SJSA1 (cell line): ENCODE measurements at regions not wholly inside any gene's neighbourhood (a gene's known extent, or its start where the extent isn't known, plus 50 kb on each side); places are given as distances from the start of the nearest gene placed in this dataset.
"Not testable (repeated sequence)": the region's sequence is repeated elsewhere in the genome, so short reads cannot be mapped to it uniquely, and the experiment has no call there.

Experiments
- DNase-seq, 2 experiments: peaks; one replicate each; pipeline ENCODE4 v3.0.0-alpha.2; 2015 to 2020; ENCODE audit warnings: low spot score in 2 of 2, low read depth in 1 of 2
- H3K27ac ChIP-seq: fragments of 250-450 bp; sonication (Bioruptor Pico); 2 replicates; pipeline ENCODE4 v1.5.1; 2020; ENCODE audit warnings: mild to moderate bottlenecking, moderate library complexity
- H3K27me3 ChIP-seq: fragments of 250-450 bp; sonication (Bioruptor Pico); replicated peaks from 2 replicates; pipeline ENCODE4 v1.5.1; 2020; ENCODE audit warnings: mild to moderate bottlenecking, moderate library complexity
- H3K36me3 ChIP-seq: fragments of 250-450 bp; sonication (Bioruptor Pico); 2 replicates; pipeline ENCODE4 v1.5.1; 2020; ENCODE audit warnings: mild to moderate bottlenecking
- H3K4me1 ChIP-seq: fragments of 250-450 bp; sonication (Bioruptor Pico); replicated peaks from 2 replicates; pipeline ENCODE4 v1.6.1; 2021; ENCODE audit warnings: mild to moderate bottlenecking
- H3K4me3 ChIP-seq: fragments of 250-450 bp; sonication (Bioruptor Pico); 2 replicates; pipeline ENCODE4 v1.5.1; 2020; ENCODE audit warnings: mild to moderate bottlenecking
- H3K9me3 ChIP-seq: fragments of 250-450 bp; sonication (Bioruptor Pico); replicated peaks from 2 replicates; pipeline ENCODE4 v1.5.1; 2020; ENCODE audit warnings: mild to moderate bottlenecking

GRCh38 chr5:1654786-1655495 is 131.2 kb upstream of the LPCAT1 start:
- peak in 1 of 2 experiments; percentile 44 for DNase-seq
- H3K27ac ChIP-seq: no peak overlapping the region
- no peaks in the 10 kb centered on the region for H3K9me3 ChIP-seq
- no peak overlapping the region for H3K4me3 ChIP-seq
- peaks cover 44% of the 10 kb centered on the region for H3K27me3 ChIP-seq
- H3K36me3 ChIP-seq: no peaks in the 10 kb centered on the region
- H3K4me1 ChIP-seq: no peaks in the 10 kb centered on the region

GRCh38 chr5:1653698-1654651 is 130.2 kb upstream of the LPCAT1 start:
- peaks cover 44% of the 10 kb centered on the region for H3K27me3 ChIP-seq
- peak in 1 of 2 experiments; percentile 44 for DNase-seq
- H3K4me1 ChIP-seq, H3K36me3 ChIP-seq, H3K4me3 ChIP-seq, H3K27ac ChIP-seq, H3K9me3 ChIP-seq: not testable (repeated sequence)

- H3K27me3 ChIP-seq: peaks cover 35% of the 10 kb centered on the region
Measured at GRCh38 chr5:1652873-1653697, 129.3 kb upstream of the LPCAT1 start.

GRCh38 chr5:1651971-1652872 is 128.5 kb upstream of the LPCAT1 start:
- Histone ChIP-seq H3K9me3 (no peaks in the 10 kb centered on the region), H3K27ac (no peak overlapping the region), H3K27me3 (peaks cover 30% of the 10 kb centered on the region), H3K4me1 (no peaks in the 10 kb centered on the region), H3K4me3 (no peak overlapping the region), H3K36me3 (no peaks in the 10 kb centered on the region)
- peak in 1 of 2 experiments; percentile 43 for DNase-seq

More at GRCh38 chr5:1652873-1653697, 129.3 kb upstream of the LPCAT1 start:
- Histone ChIP-seq H3K27ac (no peak overlapping the region), H3K9me3 (no peaks in the 10 kb centered on the region), H3K4me3 (no peak overlapping the region), H3K4me1 (no peaks in the 10 kb centered on the region), H3K36me3 (no peaks in the 10 kb centered on the region)
- DNase-seq: peak in 1 of 2 experiments; percentile 49

- H3K27me3 ChIP-seq: peaks cover 29% of the 10 kb centered on the region
- no peak overlapping the region for H3K4me3 ChIP-seq
- H3K36me3 ChIP-seq: no peaks in the 10 kb centered on the region
- H3K9me3 ChIP-seq: no peaks in the 10 kb centered on the region
- H3K27ac ChIP-seq: no peak overlapping the region
- DNase-seq: peak in 1 of 2 experiments; percentile 37
- no peaks in the 10 kb centered on the region for H3K4me1 ChIP-seq
Measured at GRCh38 chr5:1651250-1651649, 127.5 kb upstream of the LPCAT1 start.

- peaks cover 32% of the 10 kb centered on the region for H3K27me3 ChIP-seq
- no peak overlapping the region for H3K4me3 ChIP-seq
- H3K9me3 ChIP-seq: peaks cover 6% of the 10 kb centered on the region; the same call in 1 of the 2 replicates
- peak in 1 of 2 experiments; percentile 16 for DNase-seq
- no peaks in the 10 kb centered on the region for H3K36me3 ChIP-seq
- peaks cover 4% of the 10 kb centered on the region; the same call in 1 of the 2 replicates for H3K4me1 ChIP-seq
- H3K27ac ChIP-seq: no peak overlapping the region
Measured at GRCh38 chr5:1649554-1649953, 125.8 kb upstream of the LPCAT1 start.

GRCh38 chr5:1648806-1649205 is 125.0 kb upstream of the LPCAT1 start:
- H3K4me1 ChIP-seq: peaks cover 4% of the 10 kb centered on the region; the same call in 1 of the 2 replicates
- peaks cover 32% of the 10 kb centered on the region for H3K27me3 ChIP-seq
- no peaks in the 10 kb centered on the region for H3K36me3 ChIP-seq
- no peak overlapping the region for H3K4me3 ChIP-seq
- no peak for DNase-seq
- H3K9me3 ChIP-seq: peaks cover 6% of the 10 kb centered on the region; the same call in 1 of the 2 replicates
- H3K27ac ChIP-seq: no peak overlapping the region

- Histone ChIP-seq H3K4me1 (peaks cover 4% of the 10 kb centered on the region; the same call in 1 of the 2 replicates), H3K9me3 (peaks cover 6% of the 10 kb centered on the region; the same call in 1 of the 2 replicates), H3K27me3 (peaks cover 35% of the 10 kb centered on the region), H3K36me3 (no peaks in the 10 kb centered on the region), H3K4me3 (no peak overlapping the region), H3K27ac (no peak overlapping the region)
- DNase-seq: no peak
Measured at GRCh38 chr5:1647580-1647979, 123.8 kb upstream of the LPCAT1 start.

- H3K27me3 ChIP-seq: peaks cover 33% of the 10 kb centered on the region
- H3K9me3 ChIP-seq: peaks cover 6% of the 10 kb centered on the region; the same call in 1 of the 2 replicates
- peaks cover 4% of the 10 kb centered on the region; the same call in 1 of the 2 replicates for H3K4me1 ChIP-seq
- H3K4me3 ChIP-seq: no peak overlapping the region
- H3K36me3 ChIP-seq: no peaks in the 10 kb centered on the region
- no peak overlapping the region for H3K27ac ChIP-seq
- DNase-seq: peak; percentile 58 to 75
Measured at GRCh38 chr5:1644810-1645571, 121.2 kb upstream of the LPCAT1 start.

- DNase-seq, H3K4me3 ChIP-seq, H3K36me3 ChIP-seq, H3K27ac ChIP-seq, H3K9me3 ChIP-seq, H3K4me1 ChIP-seq: not testable (repeated sequence)
- H3K27me3 ChIP-seq: peaks cover 38% of the 10 kb centered on the region
Measured at GRCh38 chr5:1644393-1644809, 120.6 kb upstream of the LPCAT1 start.

GRCh38 chr5:1643651-1644392 is 120.1 kb upstream of the LPCAT1 start:
- Histone ChIP-seq H3K27ac (no peak overlapping the region), H3K9me3 (peaks cover 6% of the 10 kb centered on the region; the same call in 1 of the 2 replicates), H3K4me1 (peaks cover 4% of the 10 kb centered on the region; the same call in 1 of the 2 replicates), H3K36me3 (no peaks in the 10 kb centered on the region), H3K27me3 (peaks cover 44% of the 10 kb centered on the region), H3K4me3 (no peak overlapping the region)
- no peak for DNase-seq
